ENCODE measurements at regions not wholly inside any gene's neighbourhood (a gene's known extent, or its start where the extent isn't known, plus 50 kb on each side); places are given as distances from the start of the nearest gene placed in this dataset.
A peak's percentile ranks its signal among the peaks of the same experiment; 100 is the strongest.

GRCh38 chr18:11274144-11274794 lies 124.9 kb upstream of the PIEZO2 start:
- DNase-seq (ENCODE audit: low read depth, low spot score): no peak
- TF ChIP-seq, protein P1, sequence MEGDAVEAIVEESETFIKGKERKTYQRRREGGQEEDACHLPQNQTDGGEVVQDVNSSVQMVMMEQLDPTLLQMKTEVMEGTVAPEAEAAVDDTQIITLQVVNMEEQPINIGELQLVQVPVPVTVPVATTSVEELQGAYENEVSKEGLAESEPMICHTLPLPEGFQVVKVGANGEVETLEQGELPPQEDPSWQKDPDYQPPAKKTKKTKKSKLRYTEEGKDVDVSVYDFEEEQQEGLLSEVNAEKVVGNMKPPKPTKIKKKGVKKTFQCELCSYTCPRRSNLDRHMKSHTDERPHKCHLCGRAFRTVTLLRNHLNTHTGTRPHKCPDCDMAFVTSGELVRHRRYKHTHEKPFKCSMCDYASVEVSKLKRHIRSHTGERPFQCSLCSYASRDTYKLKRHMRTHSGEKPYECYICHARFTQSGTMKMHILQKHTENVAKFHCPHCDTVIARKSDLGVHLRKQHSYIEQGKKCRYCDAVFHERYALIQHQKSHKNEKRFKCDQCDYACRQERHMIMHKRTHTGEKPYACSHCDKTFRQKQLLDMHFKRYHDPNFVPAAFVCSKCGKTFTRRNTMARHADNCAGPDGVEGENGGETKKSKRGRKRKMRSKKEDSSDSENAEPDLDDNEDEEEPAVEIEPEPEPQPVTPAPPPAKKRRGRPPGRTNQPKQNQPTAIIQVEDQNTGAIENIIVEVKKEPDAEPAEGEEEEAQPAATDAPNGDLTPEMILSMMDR (IDR thresholded peaks at IDR 0.05; ENCODE audit: insufficient read depth, low read length, missing control alignments): no peak
- CTCF ChIA-PET: interaction anchor here (0.6 to 1.3 kb wide), 4 partner anchors 13 to 664 kb away, joined by 3 to 4 read pairs (median 3); no protein-coding TSS in a partner anchor
- POLR2A ChIA-PET: no interaction called here
- no peak overlapping the region for H3K4me3 ChIP-seq (ENCODE audit: low read depth, low read length)

GRCh38 chr18:11272516-11272915 lies 123.1 kb upstream of the PIEZO2 start:
- CTCF ChIA-PET: interaction anchor here (1.0 kb wide), 1 partner anchor 9 kb away, joined by 3 read pairs; no protein-coding TSS in a partner anchor
- H3K4me3 ChIP-seq (ENCODE audit: low read depth, low read length): no peak overlapping the region
- TF ChIP-seq, protein P1 (IDR thresholded peaks at IDR 0.05; ENCODE audit: insufficient read depth, low read length, missing control alignments): no peak
- POLR2A ChIA-PET: no interaction called here
- DNase-seq (ENCODE audit: low read depth, low spot score): no peak

GRCh38 chr18:11271954-11272353 lies 122.6 kb upstream of the PIEZO2 start:
- no peak overlapping the region for H3K4me3 ChIP-seq (ENCODE audit: low read depth, low read length)
- TF ChIP-seq, protein P1 (IDR thresholded peaks at IDR 0.05; ENCODE audit: insufficient read depth, low read length, missing control alignments): no peak
- DNase-seq (ENCODE audit: low read depth, low spot score): no peak
- CTCF ChIA-PET: interaction anchor here (1.0 kb wide), 1 partner anchor 8 kb away, joined by 3 read pairs; no protein-coding TSS in a partner anchor
- POLR2A ChIA-PET: no interaction called here

DNA sequence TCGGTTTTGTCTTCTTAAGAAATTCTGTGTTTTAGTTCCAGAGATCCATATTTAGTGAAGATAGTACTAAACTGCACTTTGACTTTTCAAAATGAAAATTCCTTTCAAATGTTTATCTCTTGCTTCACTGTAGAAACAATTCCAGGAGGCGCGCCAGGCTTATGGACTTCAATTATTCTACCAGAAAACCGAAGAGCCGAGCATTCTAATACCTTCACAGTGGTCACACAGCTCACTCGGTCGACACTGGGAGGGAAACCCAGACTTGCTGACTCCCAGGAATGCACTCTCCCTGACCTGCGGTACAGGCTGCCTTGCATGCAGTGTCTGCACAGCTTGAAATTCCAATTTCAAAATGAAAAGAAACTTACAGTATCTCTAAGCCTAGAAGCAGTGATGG lies 119.9 kb upstream of the PIEZO2 start:
- TF ChIP-seq, protein P1 (IDR thresholded peaks at IDR 0.05; ENCODE audit: insufficient read depth, low read length, missing control alignments): no peak
- no peak for DNase-seq (ENCODE audit: low read depth, low spot score)
- CTCF ChIA-PET: interaction anchor here (0.7 to 1.5 kb wide), 2 partner anchors 41 to 284 kb away, joined by 3 read pairs; no protein-coding TSS in a partner anchor
- POLR2A ChIA-PET: interaction anchor here (0.6 kb wide), 1 partner anchor 706 kb away, joined by 3 read pairs; no protein-coding TSS in a partner anchor
- H3K4me3 ChIP-seq (ENCODE audit: low read depth, low read length): no peak overlapping the region

DNA sequence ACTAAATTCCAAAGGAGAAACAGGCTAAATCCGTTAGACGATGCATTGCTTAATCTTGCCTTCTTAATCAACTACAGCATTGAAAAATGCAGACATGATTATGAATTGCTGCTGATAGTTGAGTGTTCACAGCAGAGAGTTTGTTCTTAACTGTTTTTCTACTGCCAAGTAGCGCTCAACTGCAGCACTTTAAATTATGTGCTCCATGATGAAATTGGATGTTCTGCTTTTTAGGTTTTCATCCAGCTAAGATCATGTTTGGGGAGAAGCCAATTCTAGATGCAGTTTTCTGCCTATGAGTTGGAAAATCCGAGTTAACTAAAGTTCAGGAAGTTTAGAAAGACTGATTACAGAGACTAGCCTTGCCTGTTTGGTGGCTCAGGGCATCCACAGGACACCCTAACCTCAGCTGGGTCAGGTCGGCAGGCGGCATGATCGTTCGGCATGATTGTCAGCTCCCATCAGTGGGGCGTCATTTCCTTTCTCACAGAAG lies 119.4 kb upstream of the PIEZO2 start:
- ChIA-PET CTCF (interaction anchor here (0.7 to 1.5 kb wide), 2 partner anchors 41 to 284 kb away, joined by 3 read pairs; no protein-coding TSS in a partner anchor), POLR2A (interaction anchor here (0.6 kb wide), 1 partner anchor 706 kb away, joined by 3 read pairs; no protein-coding TSS in a partner anchor)
- H3K4me3 ChIP-seq (ENCODE audit: low read depth, low read length): no peak overlapping the region
- DNase-seq (ENCODE audit: low read depth, low spot score): peak; percentile 24
- TF ChIP-seq, protein P1 (IDR thresholded peaks at IDR 0.05; ENCODE audit: insufficient read depth, low read length, missing control alignments): no peak

DNA sequence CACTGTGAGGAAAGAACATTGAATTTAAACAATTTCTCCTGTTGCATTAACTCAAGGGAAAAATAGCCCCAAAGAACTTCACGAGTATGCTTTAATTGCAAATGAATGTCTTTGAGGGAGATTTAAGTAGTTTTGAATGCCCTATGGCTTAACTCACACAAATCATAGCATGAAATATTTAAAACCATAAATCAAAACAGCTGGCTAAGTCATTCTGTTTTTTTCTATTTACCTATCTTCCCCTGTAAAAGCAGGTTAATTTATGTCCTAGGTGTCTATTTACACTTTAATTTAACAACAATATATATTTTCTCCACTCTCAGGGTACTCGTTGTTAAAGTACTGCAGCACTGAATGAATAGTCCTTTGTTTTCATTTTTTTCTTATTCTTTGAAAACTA lies 118.8 kb upstream of the PIEZO2 start:
- TF ChIP-seq, protein P1 (IDR thresholded peaks at IDR 0.05; ENCODE audit: insufficient read depth, low read length, missing control alignments): no peak
- CTCF ChIA-PET: interaction anchor here (1.5 kb wide), 1 partner anchor 285 kb away, joined by 3 read pairs; no protein-coding TSS in a partner anchor
- H3K4me3 ChIP-seq (ENCODE audit: low read depth, low read length): no peak overlapping the region
- DNase-seq (ENCODE audit: low read depth, low spot score): no peak
- POLR2A ChIA-PET: no interaction called here
